ENCODE measurements at regions not wholly inside any gene's neighbourhood (a gene's known extent, or its start where the extent isn't known, plus 50 kb on each side); places are given as distances from the start of the nearest gene placed in this dataset.

DNA sequence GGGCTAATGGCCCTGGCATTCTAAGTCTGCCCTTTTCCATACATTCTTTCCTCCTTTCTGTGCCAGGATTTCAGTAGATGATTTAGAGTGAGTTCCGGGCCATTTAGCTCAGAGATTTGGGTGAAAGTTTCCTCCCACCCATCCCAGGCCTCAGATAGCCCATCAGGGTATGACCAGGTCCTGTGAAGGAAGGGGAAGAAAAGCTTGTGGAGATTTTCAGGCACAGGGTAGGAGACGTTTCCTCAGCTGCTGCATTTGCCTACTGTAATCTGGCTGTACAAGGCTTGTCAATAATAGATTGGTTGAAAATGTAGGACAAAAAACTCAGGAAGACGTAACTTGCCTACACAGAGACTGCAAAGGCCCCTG, 63.2 kb upstream of the BCL6 start:
- TF ChIP-seq FOXJ3 (CRISPR knock-in tag; IDR thresholded peaks at IDR 0.05; ENCODE audit: borderline replicate concordance) (no peak), E2F5 (CRISPR knock-in tag; IDR thresholded peaks at IDR 0.05) (no peak), ETV6 (CRISPR knock-in tag; IDR thresholded peaks at IDR 0.05) (no peak), GTF2I (CRISPR knock-in tag; conservative IDR thresholded peaks at IDR 0.05) (no peak), ZNF219 (CRISPR knock-in tag; IDR thresholded peaks at IDR 0.05; ENCODE audit: borderline replicate concordance) (no peak)
- TF ChIP-seq, protein P1, sequence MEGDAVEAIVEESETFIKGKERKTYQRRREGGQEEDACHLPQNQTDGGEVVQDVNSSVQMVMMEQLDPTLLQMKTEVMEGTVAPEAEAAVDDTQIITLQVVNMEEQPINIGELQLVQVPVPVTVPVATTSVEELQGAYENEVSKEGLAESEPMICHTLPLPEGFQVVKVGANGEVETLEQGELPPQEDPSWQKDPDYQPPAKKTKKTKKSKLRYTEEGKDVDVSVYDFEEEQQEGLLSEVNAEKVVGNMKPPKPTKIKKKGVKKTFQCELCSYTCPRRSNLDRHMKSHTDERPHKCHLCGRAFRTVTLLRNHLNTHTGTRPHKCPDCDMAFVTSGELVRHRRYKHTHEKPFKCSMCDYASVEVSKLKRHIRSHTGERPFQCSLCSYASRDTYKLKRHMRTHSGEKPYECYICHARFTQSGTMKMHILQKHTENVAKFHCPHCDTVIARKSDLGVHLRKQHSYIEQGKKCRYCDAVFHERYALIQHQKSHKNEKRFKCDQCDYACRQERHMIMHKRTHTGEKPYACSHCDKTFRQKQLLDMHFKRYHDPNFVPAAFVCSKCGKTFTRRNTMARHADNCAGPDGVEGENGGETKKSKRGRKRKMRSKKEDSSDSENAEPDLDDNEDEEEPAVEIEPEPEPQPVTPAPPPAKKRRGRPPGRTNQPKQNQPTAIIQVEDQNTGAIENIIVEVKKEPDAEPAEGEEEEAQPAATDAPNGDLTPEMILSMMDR (IDR thresholded peaks at IDR 0.05), result no peak

Data from WTC11 (cell line).